Panc1 (cell line): ENCODE measurements at regions not wholly inside any gene's neighbourhood (a gene's known extent, or its start where the extent isn't known, plus 50 kb on each side); places are given as distances from the start of the nearest gene placed in this dataset.
"Not testable (repeated sequence)": the region's sequence is repeated elsewhere in the genome, so short reads cannot be mapped to it uniquely, and the experiment has no call there.

Experiments used
- POLR2AphosphoS5 ChIP-seq: IDR thresholded peaks from 2 replicates; pipeline ENCODE4 v1.6.1; 2012; ENCODE audit warnings: mild to moderate bottlenecking, low read depth, low read length, moderate library complexity
- SIN3A ChIP-seq: IDR thresholded peaks from 2 replicates; pipeline ENCODE4 v1.6.1; 2012; ENCODE audit warnings: low read depth, mild to moderate bottlenecking, low read length, moderate library complexity, borderline replicate concordance; ENCODE audit not compliant: insufficient read depth
- TCF7L2 ChIP-seq: IDR thresholded peaks from 2 replicates; pipeline ENCODE4 v1.6.1; 2011; ENCODE audit warnings: mild to moderate bottlenecking, low read depth, low read length, inconsistent platforms
- TF ChIP-seq, protein P1 (sequence below): fragments of 450-650 bp; IDR thresholded peaks from 2 replicates; pipeline ENCODE4 v1.5.1; 2017; ENCODE audit warnings: mild to moderate bottlenecking

DNA sequence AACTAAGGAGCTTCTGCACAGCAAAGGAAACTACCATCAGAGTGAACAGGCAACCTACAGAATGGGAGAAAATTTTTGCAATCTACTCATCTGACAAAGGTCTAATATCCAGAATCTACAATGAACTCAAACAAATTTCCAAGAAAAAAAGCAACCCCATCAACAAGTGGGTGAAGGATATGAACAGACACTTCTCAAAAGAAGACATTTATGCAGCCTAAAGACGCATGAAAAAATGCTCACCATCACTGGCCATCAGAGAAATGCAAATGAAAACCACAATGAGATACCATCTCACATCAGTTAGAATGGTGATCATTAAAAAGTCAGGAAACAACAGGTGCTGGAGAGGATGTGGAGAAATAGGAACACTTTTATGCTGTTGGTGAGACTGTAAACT, 170.1 kb upstream of the MTMR8 start:
- TF ChIP-seq, protein P1, sequence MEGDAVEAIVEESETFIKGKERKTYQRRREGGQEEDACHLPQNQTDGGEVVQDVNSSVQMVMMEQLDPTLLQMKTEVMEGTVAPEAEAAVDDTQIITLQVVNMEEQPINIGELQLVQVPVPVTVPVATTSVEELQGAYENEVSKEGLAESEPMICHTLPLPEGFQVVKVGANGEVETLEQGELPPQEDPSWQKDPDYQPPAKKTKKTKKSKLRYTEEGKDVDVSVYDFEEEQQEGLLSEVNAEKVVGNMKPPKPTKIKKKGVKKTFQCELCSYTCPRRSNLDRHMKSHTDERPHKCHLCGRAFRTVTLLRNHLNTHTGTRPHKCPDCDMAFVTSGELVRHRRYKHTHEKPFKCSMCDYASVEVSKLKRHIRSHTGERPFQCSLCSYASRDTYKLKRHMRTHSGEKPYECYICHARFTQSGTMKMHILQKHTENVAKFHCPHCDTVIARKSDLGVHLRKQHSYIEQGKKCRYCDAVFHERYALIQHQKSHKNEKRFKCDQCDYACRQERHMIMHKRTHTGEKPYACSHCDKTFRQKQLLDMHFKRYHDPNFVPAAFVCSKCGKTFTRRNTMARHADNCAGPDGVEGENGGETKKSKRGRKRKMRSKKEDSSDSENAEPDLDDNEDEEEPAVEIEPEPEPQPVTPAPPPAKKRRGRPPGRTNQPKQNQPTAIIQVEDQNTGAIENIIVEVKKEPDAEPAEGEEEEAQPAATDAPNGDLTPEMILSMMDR, result not testable (repeated sequence)
- not testable (repeated sequence) for TF ChIP-seq POLR2AphosphoS5, TCF7L2, SIN3A
